ENCODE measurements at regions not wholly inside any gene's neighbourhood (a gene's known extent, or its start where the extent isn't known, plus 50 kb on each side); places are given as distances from the start of the nearest gene placed in this dataset.

DNA sequence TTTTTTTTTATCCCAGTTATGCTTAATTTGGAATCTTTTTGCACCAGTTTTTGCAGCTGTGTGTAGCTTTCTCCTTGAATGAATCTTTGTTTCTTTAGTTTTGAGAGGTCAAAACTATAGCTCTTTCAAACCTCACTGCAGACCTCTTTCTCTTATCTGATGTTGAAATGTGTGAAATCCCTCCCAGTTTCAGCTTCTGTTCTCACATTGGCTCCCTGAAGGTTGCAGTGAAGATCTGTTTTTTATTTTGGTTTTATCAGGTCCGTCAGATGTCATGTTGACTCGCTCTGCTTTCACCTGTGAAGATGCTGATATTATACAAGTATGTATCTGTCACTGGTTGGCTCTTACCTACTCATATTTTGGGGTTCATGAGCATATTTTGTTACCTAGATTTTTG lies 372.0 kb downstream of the RFC3 start:
- TF ChIP-seq, protein P1, sequence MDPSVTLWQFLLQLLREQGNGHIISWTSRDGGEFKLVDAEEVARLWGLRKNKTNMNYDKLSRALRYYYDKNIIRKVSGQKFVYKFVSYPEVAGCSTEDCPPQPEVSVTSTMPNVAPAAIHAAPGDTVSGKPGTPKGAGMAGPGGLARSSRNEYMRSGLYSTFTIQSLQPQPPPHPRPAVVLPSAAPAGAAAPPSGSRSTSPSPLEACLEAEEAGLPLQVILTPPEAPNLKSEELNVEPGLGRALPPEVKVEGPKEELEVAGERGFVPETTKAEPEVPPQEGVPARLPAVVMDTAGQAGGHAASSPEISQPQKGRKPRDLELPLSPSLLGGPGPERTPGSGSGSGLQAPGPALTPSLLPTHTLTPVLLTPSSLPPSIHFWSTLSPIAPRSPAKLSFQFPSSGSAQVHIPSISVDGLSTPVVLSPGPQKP (IDR thresholded peaks at IDR 0.05; ENCODE audit: borderline replicate concordance, low read depth, low read length), result no peak
- no peak for TF ChIP-seq MXI1 (IDR thresholded peaks at IDR 0.05; ENCODE audit: borderline replicate concordance, low read depth, low read length)
- TF ChIP-seq, protein P2, sequence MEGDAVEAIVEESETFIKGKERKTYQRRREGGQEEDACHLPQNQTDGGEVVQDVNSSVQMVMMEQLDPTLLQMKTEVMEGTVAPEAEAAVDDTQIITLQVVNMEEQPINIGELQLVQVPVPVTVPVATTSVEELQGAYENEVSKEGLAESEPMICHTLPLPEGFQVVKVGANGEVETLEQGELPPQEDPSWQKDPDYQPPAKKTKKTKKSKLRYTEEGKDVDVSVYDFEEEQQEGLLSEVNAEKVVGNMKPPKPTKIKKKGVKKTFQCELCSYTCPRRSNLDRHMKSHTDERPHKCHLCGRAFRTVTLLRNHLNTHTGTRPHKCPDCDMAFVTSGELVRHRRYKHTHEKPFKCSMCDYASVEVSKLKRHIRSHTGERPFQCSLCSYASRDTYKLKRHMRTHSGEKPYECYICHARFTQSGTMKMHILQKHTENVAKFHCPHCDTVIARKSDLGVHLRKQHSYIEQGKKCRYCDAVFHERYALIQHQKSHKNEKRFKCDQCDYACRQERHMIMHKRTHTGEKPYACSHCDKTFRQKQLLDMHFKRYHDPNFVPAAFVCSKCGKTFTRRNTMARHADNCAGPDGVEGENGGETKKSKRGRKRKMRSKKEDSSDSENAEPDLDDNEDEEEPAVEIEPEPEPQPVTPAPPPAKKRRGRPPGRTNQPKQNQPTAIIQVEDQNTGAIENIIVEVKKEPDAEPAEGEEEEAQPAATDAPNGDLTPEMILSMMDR (conservative IDR thresholded peaks at IDR 0.05; ENCODE audit: low read depth, low read length), result no peak
- Histone ChIP-seq H3K9me3 (ENCODE audit: control insufficient read depth, insufficient read depth, low read length) (peaks cover 3% of the 10 kb centered on the region; the same call in 1 of the 2 replicates), H4K8ac (ENCODE audit: low read depth in 2 of 2, low read length in 2 of 2) (no peak overlapping the region), H2AK9ac (replicated peaks; ENCODE audit: low read depth, low read length, poor library complexity) (no peak overlapping the region), H3K27me3 (ENCODE audit: control insufficient read depth, insufficient read depth, low read length) (no peaks in the 10 kb centered on the region), H4K5ac (ENCODE audit: low read depth, low read length) (no peak overlapping the region), H3K79me1 (ENCODE audit: low read depth in 1 of 2, low read length in 2 of 2) (no peaks in the 10 kb centered on the region), H3K18ac (ENCODE audit: low read depth, low read length) (no peak overlapping the region), H3K4me2 (ENCODE audit: low read depth, low read length) (no peak overlapping the region), H3K9me1 (ENCODE audit: insufficient read depth, low read length) (no peaks in the 10 kb centered on the region), H3K23ac (ENCODE audit: low read depth, low read length) (no peak overlapping the region), H3K9ac (ENCODE audit: low read depth, low read length) (no peak overlapping the region), H2AK5ac (ENCODE audit: low read depth, low read length) (no peak overlapping the region), H3K56ac (ENCODE audit: extremely low read depth, insufficient read depth, low read length) (no peak overlapping the region), H3K4me1 (ENCODE audit: control insufficient read depth, insufficient read depth, low read length) (no peaks in the 10 kb centered on the region), H2BK20ac (ENCODE audit: low read depth, low read length) (no peak overlapping the region), H4K20me1 (ENCODE audit: insufficient read depth, low read length) (no peaks in the 10 kb centered on the region), H3K36me3 (ENCODE audit: control insufficient read depth, insufficient read depth, low read length) (no peaks in the 10 kb centered on the region), H2BK120ac (ENCODE audit: low read depth, low read length) (no peak overlapping the region), H3K4me3 (ENCODE audit: insufficient read depth, low read depth, low read length) (no peak overlapping the region), H2BK5ac (ENCODE audit: low read depth, low read length, poor library complexity, severe bottlenecking) (no peak overlapping the region), H2AFZ (replicated peaks; ENCODE audit: low read length, poor library complexity) (no peak overlapping the region), H3K4ac (ENCODE audit: low read depth, low read length) (no peak overlapping the region), H3K14ac (replicated peaks; ENCODE audit: low read depth, low read length) (no peak overlapping the region), H2BK15ac (ENCODE audit: low read depth, low read length) (no peak overlapping the region), H4K91ac (ENCODE audit: insufficient read depth, low read depth, low read length) (no peak overlapping the region), H3K27ac (ENCODE audit: insufficient read depth, low read length) (no peak overlapping the region)
- ATAC-seq (ENCODE audit: low read depth), result no peak
- BruUV-seq (replicated peaks), result no TSS peak
- ChIA-PET CTCF (interaction anchor here (0.7 kb wide), 1 partner anchor 255 kb away, joined by 5 read pairs; no protein-coding TSS in a partner anchor), POLR2A (ENCODE audit: unreplicated experiment) (no interaction called here)
- no CpG with 5 or more reads among the region's 2 CpGs for WGBS, 2 experiments (ENCODE audit: extremely low coverage in 2 of 2, insufficient read length in 1 of 2)
- in situ Hi-C loops (cut with MboI; ENCODE audit: low sequenced_read_pairs) (no loop called here), dilution Hi-C loops (cut with HindIII; ENCODE audit: low sequenced_read_pairs, unreplicated experiment) (no loop called here), intact Hi-C loops (cut with micrococcal nuclease) (no loop called here)
- no peak for DNase-seq

All from IMR-90 (cell line).